Activated T-cell treated with anti-CD3 and anti-CD28 coated beads for 4 hours (primary cell): ENCODE measurements at regions not wholly inside any gene's neighbourhood (a gene's known extent, or its start where the extent isn't known, plus 50 kb on each side); places are given as distances from the start of the nearest gene placed in this dataset.
"Not testable (repeated sequence)": the region's sequence is repeated elsewhere in the genome, so short reads cannot be mapped to it uniquely, and the experiment has no call there.

Experiments
- DNase-seq: peaks from one replicate; pipeline ENCODE4 v3.0.0-alpha.2; 2020

DNA sequence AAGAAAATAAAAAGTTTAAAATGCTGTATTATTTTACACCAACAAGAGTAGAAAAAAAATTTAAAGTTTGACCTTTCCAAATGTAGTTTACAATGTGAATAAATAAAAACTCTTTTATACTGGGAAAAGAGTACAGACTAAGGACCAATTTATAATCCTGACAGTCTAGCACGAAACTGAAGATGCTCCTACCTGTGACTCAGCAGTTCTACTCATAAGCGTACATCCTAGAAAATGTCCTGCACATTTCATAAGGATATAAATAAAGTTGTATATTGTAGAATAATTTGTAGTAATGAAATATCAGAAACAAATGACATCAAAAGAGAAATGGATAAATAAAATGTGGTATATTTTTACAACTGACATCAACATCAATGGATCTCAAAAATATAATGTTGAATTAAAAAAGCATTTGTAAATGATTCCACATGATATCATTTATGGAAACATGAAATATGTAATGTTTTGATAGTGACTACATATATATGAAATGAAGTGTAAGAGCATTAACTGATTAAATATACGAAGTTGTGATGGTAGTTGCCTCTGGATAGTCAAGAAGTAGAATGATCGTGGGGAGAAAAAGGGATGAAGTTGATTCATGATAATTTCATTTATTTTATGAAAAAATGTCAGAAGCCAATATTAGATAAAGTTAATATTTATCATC is 161.3 kb upstream of the CBLB start:
- no peak for DNase-seq

DNA sequence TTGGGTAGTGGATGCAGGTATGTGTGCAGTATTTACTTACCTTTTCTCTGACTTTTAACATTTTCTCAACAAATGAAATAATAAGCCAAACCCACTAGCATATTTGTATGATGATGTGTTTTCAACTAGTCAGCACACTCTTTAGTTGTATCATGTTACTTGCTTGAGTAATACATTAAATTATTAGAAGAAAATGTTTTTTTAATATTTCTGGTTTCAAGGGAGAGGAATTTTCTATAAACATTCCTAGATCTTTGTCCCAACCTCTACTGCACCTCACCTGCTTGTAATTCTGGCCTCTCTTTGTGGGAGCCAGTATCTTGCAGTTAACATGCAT is 161.8 kb upstream of the CBLB start:
- no peak for DNase-seq

DNA sequence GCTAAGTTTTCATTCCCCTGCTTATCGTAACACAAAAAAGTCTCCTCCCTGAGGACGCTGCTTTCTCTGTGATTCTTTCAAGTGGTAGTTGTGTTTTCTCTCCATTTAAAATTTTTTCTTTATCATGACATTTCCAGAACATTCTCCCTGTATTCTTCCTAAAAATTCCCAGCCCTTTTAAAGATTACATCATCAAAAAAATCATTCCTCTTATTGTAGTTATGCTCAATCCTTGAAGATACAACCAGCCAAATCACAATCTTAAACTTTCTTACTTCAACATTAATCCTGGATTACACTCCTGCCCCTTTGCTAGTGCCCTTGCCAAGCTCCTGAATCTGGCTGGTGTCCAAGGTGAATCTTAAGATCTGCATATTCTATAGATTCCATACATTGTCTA is 163.7 kb upstream of the CBLB start:
- no peak for DNase-seq

DNA sequence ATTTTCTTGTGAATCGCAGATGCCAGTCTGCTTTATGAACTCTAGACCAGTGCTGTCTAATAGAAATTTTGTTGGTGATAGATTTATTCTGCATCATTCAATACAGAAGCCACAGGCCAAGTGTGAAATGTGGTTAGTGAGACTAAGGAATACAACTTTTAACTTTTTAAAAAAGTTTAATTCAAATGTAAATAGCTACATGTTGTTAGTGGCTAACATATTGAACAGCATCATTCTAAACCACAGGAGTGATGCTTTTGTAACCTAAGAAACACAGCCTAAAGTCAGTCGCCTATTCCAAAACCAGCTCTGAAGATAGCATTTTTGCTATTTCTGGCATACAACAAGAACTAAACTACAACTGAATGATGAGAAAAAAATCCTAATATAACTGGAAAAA is 164.8 kb upstream of the CBLB start:
- DNase-seq, result no peak

DNA sequence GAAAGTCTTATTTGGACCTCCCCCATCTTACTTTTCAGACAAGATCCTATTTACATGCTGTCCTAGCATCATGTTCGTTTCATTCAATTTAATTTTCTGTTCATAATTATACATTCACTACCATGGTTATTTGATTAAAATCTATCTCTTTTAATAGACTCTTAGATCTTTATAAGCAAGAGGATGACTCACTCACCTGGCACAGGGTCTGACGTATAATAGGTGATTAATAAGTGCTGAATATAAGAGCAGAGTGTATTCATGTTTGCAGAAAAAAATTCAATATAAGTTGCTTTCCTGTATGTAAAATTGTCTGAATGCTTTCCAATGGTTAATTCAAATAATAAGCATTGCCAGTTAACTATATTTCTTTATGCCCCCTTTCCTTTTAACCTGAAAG is 165.5 kb upstream of the CBLB start:
- DNase-seq, result no peak

DNA sequence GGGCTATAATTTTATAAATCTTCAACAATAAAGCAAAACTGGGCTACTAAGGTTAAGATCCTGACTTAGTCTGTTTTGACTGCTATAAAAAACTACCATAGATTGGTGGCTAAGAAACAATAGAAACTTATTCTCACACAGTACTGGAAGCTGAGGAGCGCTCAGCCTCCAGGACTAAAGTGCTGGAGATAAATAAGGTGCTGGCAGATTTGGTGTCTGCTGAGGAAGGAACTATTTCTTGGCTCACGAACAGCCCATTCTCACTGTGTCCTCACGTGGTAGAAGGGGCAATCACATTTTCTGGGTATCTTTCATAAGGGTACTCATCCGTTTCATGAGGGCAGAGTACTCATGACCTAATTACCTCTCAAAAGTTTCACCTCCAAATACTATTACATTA is 166.8 kb upstream of the CBLB start:
- DNase-seq, result no peak

DNA sequence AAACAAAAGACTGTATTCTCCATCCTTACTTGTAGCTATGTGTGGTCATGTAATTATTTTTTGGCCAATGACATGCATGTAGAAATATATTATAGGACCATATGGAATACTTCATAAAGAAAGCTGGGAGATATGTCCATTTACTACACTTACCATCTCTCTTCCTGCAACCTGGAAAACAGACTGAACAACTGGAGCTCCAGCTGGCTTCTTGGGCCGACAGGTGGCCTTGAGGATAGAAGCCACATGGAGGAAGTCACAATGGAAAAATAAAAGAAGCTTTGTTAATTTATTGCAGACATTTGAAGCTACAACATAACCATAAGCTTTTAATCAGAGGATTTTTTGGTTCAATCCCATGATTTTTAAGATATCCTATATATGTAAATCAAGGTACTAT is 167.9 kb upstream of the CBLB start:
- no peak for DNase-seq

DNA sequence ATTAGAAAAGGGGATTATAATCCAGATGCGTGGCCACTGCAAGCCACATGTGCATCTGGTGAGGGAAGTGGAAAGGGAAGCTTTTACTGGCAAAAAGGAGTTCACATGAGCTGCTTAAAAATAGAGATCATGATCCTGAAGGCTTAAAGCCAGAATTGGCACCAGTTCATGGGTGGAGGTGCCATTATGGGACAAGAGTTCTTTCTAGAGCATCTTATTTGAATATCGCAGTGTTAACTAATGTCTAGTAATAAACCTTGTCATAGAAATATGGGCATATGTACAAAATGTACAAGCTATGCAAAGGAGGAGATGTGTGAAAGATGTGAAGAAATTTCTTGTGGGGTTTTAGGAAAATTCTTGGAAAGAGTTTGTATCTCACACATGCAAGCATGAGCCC is 178.4 kb upstream of the CBLB start:
- DNase-seq, result no peak

DNA sequence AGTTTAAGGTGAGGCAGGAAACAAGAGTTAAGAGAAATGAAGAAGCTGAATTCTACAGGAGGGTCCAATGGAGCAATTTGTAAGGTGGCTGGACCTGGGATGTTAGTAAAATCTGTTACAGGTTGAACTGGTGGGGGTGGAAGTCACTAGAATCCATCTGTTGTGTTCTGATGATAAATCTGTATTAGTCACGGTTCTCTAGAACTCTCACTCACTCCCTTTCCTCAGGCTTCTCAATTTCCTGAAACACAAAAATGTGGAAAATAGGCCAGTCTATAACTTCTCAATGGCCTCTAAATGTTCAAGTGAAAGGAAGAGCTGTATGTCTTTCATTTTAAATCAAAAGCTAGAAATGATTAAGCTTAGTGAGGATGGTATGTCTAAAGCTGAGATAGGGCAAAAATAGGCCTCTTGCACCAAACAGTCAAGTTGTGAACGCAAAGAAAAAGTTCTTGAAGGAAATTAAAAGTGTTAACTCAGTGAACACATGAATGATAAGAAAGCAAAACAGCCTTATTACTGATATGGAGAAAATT is 180.2 kb upstream of the CBLB start:
- no peak for DNase-seq

DNA sequence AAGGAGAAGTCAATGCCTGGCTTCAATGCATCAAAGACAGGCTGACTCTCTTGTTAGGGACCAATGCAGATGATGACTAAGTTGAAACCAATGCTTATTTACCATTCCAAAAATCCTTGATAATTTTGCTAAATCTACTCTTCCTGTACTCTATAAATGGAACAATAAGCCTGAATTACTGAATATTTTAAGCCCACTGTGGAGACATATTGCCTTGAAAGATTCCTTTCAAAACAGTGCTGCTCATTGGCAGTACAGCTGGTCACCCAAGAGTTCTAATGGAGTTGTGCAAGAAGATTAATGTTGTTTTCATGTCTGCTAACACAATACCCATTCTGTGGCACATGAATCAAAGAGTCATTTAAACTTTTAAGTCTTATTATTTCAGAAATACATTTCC is 181.0 kb upstream of the CBLB start:
- DNase-seq, result no peak

DNA sequence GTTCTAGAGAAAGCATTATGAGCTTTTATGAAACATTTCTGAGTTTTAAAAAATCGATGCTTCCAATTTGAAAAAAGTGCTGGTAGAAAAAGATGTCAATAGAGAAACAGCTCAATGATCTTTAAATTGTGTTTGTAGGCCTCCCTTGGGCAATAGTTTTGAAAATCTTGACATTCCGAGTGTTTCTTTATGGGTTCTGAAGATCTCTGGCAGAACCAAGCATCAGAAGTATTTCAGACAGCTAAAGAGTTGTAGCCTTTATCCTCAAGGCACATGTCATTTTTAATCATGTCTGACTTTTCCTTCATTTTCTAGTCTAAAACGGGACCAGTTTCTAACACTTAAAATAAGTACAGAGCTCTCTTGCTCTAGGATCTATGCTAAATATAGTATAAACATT is 188.1 kb upstream of the CBLB start:
- DNase-seq, result no peak

DNA sequence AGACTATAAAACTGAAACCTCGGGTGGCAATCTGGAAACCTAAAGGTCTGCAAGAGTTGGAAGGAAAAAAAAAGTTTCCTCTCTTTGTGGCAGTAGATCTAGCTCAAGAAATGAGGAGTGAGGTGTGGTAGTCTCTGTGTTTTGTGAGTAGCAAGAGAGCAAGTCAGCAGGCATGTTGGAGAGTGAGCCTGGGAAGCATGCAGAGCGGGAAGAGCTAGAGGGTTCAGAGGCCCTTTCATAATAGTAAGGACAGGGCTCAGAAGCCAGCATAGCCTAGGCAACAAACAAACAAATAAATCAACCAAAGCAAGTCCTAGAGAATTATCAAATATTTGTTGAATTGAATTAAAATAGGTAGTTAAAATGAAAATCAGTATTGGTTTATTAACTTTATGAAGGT is 189.7 kb upstream of the CBLB start:
- no peak for DNase-seq

DNA sequence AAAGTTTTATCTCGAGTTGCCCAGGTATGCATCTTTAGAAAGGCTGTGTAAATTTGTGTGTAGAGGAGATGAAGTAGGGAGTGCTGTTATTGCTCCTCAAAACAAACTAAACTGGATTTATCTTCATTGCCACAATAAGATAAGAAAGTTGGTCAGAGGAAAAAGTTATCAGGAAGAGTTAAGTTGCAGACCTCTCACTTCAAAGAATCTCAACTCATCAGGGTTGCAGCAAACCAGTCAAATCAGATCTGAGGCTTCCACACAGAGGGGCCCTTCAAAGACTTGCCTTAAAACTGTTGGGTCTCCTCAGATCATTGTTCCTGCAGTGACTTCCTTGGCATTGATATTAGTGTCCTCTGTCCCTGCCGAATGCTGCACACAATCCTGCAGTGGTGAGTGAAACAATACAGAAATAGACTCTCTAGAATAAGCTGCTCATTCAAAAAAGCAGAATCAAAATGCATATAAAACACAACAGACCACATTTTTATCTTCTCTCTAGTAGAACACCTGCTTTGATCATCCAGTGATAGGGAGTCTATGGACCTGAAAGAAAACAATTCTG is 191.2 kb upstream of the CBLB start:
- DNase-seq, result no peak

DNA sequence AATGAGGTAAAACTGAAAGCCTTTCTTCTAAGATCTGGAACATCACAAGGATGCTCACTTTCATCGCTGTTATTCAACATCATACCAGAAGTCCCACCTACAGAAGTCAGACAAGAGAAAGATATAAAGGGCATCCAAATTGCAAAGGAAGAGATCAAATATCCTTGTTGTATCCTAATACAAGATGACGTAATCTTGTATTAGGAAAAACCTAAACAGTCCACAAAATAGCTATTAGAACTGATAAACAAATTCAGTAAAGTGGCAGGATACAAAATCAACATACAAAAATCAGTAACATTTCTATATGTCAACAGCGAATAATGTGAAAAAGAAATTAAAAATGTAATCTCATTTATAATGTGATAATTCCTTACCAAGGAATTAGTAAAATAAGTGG is 195.1 kb upstream of the CBLB start:
- DNase-seq, result no peak

DNA sequence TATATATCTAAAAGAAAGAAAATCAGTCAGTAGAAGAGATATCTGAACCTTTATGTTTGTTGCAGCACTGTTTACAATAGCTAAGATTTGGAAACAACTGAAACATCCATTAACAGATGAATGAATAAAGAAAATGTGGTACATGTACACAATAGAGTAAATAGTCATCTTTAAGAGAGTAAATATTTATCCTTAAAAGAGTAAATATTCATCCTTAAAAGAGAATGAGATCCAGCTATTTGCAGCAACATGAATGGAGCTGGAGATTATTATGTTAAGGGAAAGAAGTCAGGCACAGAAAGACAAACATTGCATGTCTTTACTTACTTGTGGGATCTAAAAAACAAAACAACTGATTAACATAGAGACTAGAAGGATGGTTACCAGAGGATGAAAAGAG is 197.0 kb upstream of the CBLB start:
- no peak for DNase-seq

DNA sequence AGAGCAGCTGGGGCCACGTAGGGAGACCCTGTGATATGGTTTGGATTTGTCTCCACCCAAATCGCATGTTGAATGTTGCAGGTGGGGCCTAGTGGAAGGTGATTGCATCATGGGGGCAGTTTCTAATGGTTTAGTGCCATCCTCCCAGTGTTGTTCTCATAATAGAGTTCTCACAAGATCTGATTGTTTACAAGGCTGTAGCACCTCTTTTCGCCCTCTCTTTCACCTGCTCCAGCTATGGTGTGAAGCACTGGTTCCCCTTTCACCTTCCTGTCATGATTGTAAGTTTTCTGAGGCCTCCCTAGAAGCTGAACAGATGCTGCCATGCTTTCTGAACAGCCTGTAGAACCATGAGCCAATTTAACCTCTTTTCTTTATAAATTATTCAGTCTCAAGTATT is 198.9 kb upstream of the CBLB start:
- no peak for DNase-seq

DNA sequence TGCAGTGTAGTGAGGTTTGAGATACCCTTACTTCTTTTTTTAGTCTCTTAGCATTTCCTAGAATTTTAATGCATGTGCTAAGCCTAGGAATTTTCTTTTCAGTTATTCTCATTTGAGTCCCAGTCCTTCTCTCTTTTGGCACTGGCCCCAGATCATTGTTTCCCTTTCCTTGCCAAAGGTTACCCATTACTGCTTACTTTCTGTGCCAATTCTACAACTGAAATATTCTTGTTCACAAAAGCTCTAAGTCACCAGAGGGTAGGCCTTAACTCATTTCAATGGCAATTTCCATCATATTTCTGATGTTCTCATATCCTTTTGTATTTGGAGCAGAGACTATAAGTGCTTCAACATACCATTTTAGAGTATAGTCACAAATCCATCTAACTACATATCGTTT is 199.6 kb upstream of the CBLB start:
- no peak for DNase-seq

DNA sequence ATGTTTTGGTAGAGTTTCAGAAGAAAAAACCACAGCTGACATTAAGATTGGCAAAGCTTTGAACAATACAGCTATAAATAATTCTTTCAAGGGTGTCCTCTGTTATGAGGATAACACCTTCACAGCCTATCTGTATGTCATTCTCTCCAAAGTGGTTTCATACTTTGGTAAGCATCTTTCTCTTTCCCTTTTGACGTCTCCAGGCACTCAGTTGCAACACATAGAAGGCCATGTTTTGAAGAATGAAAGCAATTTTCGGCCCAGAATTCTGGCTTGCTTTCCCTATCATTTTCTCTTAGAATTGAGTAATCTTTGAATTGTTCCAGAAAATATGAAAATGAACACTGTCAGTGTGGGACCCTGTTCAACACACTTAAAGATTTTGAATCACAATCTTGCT is 200.0 kb upstream of the CBLB start:
- no peak for DNase-seq

DNA sequence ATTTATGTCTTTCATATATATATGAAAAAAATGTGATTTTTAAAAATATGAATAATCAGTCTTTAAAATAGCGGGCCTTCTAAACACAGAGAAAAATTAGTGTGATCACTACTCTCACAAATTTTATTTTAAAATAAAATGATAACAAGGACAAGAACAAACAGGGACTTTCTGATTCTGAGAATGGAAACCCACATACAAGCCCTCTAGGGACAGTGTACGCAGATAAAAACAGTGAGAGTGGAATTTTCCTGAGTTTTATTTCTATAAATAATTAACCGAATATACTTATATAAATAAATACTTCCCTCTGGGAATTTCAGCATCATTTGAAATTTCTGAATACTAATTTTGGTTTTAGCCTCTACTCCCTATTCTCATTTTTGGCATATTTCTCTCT is 201.4 kb upstream of the CBLB start:
- DNase-seq, result no peak

DNA sequence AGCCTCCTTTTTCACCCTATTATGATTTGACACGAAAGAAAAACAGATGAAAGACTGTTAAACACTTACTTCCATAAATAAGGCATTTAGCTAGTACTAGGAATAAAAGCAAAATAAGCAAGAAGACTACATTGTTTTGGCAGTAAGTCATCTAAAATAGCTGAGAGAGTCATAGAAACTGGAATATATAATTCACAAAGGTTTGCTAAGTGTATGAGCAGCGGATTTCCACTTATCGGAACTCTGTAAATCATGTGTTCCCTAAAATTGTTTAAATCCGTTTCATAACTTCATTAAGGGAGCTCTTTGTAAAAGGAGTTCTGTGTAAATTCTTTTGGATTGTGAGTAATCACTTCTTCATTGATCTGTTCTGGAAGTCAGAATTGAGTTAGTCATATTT is 202.5 kb upstream of the CBLB start:
- no peak for DNase-seq

DNA sequence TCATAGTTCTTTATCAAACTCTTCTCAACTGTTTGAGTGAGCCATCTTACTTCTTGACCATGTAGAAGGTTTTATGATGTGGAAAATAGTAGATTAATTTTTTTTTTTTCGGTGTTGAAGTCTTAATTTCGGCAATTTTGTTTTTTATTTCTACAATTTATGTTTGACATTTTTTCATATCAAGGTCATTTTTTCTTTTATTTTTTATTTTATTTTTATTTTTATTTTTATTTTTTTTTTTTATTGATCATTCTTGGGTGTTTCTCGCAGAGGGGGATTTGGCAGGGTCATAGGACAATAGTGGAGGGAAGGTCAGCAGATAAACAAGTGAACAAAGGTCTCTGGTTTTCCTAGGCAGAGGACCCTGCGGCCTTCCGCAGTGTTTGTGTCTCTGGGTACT is 203.8 kb upstream of the CBLB start:
- DNase-seq, result not testable (repeated sequence)

DNA sequence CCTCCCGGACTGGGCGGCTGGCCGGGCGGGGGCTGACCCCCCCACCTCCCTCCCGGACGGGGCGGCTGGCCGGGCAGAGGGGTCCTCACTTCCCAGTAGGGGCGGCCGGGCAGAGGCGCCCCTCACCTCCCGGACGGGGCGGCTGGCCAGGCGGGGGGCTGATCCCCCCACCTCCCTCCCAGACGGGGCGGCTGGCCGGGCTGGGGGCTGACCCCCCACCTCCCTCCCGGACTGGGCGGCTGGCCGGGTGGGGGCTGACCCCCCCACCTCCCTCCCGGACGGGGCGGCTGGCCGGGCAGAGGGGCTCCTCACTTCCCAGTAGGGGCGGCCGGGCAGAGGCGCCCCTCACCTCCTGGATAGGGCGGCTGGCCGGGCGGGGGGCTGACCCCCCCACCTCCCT is 205.0 kb upstream of the CBLB start:
- DNase-seq, result not testable (repeated sequence)

DNA sequence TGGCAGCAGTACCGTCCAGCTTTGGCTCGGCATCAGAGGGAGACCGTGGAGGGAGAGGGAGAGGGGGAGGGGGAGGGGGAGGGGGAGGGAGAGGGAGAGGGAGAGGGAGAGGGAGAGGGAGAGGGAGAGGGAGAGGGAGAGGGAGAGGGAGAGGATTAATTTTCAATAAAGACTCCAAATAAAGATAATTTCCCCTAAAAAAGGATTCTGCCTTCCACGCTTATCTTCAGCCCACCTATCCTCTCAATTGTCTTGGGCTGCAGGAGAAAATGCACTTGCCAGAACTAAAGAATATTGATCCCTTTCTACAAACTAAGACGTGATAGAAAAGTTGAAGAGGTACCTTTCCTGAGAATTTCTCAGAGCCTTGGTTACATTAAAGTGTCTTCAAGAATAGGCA is 206.9 kb upstream of the CBLB start:
- not testable (repeated sequence) for DNase-seq

DNA sequence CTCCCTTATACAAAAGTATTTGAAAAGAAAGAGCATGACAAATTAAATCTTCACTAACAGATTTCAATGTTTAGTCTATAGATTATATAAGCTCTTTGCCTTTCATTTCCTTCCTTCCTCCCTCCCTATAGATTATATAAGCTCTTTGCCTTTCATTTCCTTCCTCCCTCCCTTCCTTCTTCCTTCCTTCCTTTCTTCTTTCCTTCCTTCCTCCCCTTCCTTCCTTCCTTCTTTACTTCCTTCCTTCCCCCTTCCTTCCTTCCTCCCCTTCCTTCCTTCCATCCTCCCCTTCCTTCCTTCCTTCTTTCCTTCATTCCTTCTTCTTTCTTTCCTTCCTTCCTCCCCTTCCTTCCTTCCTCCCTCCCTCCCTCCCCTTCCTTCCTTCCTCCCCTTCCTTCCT is 209.8 kb upstream of the CBLB start:
- no peak for DNase-seq

DNA sequence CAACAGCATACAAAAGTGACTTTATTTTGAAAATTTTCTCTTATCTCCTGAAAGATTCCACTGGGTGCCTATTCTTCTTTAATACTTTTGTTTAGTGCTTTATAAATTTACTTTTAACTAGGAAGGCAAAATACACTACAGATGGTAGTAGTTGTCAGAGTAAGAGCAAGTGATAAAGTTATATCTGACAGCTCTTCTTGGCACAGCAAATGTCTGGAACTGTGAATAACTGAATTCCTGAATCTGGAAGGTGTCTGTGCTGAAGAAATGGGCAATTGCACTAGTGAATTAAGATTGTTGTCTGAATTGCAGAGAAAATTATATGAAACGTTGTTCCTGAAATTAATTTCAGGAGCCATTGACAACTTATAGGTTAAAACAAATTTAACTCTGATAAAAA is 213.8 kb upstream of the CBLB start:
- DNase-seq, result no peak
